GM19099 (cell line): ENCODE measurements at regions not wholly inside any gene's neighbourhood (a gene's known extent, or its start where the extent isn't known, plus 50 kb on each side); places are given as distances from the start of the nearest gene placed in this dataset.

Experiments used
- POLR2A ChIP-seq: IDR thresholded peaks from 3 replicates; pipeline ENCODE4 v1.6.1; 2011; ENCODE audit warnings: low read depth; ENCODE audit not compliant: insufficient read length; ENCODE audit errors: extremely low read depth

DNA sequence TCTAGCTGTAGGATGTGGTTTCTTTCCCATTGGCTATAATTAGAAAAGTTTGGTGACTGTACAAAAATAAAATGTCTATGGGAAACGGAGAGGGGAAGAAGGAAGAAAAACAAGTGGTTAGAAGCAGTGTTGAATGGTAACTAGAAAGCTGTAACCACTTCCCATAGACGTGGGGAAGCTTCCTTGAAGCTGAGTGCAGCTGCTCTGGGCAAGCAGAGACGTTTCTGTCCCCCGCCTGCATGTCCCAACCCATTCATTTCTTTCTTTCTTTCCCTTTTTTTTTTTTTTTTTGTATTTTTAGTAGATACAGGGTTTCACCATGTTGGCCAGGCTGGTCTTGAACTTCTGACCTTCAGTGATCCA, 367.8 kb upstream of the HS6ST1 start:
- TF ChIP-seq POLR2A: no peak

GRCh38 chr2:128686881-128687555, 368.4 kb upstream of the HS6ST1 start:
- no peak for TF ChIP-seq POLR2A

DNA sequence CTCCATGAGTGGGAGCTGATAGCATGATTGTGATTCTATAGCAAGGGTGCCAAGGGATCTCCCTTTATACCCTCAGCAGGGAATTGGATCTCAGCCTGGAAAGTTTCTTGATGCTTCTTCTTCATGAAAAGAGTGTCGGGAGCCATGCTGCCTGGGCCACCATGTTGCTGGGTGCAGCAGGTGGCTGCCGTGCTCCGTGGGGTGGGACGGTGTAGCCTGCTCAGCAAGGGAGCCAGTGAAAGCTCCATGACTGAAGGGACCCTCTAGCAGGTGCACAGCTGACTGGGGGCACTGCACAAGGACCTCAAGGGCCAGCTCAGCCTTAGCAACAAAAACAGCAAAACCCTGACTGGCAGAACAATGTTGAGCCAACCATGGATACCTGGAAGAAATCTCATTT, 368.9 kb upstream of the HS6ST1 start:
- TF ChIP-seq POLR2A: no peak

GRCh38 chr2:128689971-128690370, 371.3 kb upstream of the HS6ST1 start:
- no peak for TF ChIP-seq POLR2A

DNA sequence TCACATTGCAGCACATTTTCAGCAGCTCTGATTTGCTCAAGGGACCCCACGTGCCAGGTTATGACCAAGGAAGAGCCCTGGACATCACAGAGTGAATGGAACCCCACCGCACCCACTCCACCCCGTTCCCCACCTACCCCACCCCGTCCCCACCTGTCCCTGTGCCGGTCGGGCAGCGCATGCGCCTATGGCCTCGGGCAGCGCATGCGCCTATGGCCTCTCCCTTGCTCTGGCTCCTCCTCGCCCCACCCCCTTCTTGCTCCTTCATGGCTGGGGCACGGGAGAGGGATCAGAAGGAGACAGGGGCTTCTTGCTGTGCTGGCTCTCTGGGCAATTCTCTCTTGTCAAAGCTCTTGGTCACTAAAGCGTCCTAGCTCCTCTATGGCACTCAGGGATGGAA, 371.8 kb upstream of the HS6ST1 start:
- no peak for TF ChIP-seq POLR2A

- TF ChIP-seq POLR2A: no peak
These were observed 372.2 kb upstream of the HS6ST1 start for GRCh38 chr2:128690869-128691268.

DNA sequence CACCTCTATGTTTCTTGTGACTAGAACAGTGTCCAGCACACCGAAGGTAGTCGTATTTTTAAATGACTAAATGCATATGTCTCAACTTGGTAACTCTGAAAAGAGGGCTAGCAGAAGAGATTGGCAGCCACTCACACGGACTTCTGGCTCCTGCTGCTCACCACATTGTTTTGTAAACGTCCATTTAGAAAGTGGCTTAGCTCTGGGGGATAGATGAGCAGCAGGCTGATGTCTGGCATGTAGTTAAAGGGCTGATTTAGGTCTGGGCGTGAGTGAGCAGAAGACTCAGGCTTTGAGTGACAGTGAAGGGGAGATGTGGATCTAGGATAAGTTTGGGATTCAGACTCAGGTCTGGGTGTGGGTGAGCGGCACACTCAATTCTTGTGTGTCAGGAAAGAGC, 372.9 kb upstream of the HS6ST1 start:
- TF ChIP-seq POLR2A: no peak

DNA sequence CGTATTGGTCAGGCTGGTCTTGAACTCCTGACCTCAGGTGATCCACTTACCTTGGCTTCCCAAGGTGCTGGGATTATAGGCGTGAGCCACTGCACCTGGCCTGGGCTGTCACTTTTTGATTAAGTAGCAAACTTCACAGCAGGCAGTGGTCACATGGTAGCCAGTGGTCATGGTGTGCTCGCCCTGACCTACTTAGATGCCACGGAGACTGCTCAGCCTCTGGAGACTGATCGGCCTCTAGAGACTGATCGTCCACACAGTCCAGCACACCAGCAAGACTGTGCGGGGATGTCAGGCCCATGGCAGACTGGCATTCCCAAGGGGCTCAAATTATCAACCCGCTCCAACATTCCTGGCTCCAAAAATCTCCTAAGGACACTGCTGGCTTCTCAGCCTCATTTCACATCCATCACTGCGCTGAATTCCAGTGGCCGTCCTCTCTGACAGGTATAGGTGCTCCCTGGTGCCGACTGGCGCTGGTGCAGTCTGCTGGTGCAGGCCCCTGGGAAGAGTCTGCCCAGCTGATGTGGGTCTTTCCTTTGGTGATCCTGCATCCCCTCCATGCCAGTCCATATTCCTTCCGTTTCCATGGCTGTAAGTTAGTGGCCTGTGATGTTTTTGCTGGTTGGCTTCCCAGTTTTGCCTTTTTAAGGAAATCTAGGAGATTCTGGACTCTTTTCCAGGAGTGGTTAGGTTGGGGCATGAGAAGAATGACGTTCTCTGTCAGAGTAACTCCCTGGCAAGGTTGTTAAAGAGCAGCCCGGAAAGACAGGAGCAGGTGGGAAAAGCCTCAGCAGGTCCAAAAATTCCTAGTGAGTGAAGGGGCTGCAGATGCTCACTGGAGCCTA, 374.5 kb upstream of the HS6ST1 start:
- no peak for TF ChIP-seq POLR2A

- no peak for TF ChIP-seq POLR2A
These were observed 375.0 kb upstream of the HS6ST1 start for GRCh38 chr2:128693743-128694029.

DNA sequence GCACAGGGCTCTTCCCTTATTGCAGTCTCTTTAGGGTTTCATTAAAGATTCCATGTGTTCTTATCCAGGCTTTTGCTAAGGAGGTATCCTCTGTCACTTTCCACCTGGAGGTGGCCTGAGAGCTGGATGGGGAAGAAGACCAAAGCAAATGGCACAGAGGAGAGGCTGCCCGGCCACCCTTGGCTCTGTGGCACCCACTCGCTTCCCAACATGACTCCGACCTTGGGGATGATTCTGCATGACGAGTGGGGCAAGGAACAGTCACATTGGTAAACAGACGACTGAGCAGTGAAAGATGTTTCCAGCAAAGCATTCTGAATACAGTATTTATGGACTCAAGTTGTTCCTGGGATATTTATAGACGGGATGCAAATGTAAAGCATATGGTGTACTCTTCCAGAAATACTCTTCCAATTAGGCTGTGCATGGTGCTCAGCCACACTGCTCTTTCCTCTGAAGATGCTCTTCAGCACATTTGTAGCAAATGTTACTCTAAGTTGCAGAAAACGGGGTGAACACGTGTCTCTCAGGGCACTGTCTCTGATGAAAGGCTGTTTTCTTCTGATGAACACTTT, 377.1 kb upstream of the HS6ST1 start:
- TF ChIP-seq POLR2A: no peak

GRCh38 chr2:128696421-128696820, 377.8 kb upstream of the HS6ST1 start:
- no peak for TF ChIP-seq POLR2A

GRCh38 chr2:128701418-128701817, 382.8 kb upstream of the HS6ST1 start:
- no peak for TF ChIP-seq POLR2A

GRCh38 chr2:128702616-128703015, 383.9 kb upstream of the HS6ST1 start:
- no peak for TF ChIP-seq POLR2A

DNA sequence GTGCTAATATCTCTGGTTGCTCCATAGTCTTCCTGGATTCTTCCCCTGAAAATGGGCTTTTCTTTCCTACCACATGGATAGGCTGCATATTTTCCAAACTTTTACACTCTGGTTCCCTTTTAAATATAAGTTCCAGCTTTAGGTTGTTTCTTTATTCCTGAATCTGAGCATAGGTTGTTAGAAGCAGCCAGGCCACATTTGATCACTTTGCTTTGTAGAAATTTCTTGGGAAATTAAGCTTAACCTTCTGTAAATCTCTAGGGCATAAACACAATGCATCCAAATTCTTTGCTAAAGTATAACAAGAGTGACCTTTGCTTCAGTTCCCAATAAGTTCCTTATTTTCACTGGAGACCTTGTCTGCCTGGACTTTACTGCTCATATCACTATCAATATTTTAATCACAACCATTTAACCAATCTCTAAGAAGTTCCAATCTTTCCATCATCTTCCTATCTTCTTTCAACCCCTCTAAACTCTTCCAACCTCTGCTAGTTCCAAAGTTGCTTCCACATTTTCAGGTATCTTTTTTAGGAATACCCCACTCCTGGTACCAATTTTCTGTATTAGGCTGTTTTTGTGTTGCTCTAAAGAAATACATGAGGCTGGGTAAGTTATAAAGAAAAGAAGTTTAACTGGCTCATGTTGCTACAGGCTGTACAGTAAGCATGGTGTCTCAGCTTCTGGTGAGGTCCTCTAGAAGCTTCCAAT, 389.6 kb upstream of the HS6ST1 start:
- no peak for TF ChIP-seq POLR2A

- no peak for TF ChIP-seq POLR2A
These were observed 391.6 kb upstream of the HS6ST1 start for GRCh38 chr2:128710242-128710641.

DNA sequence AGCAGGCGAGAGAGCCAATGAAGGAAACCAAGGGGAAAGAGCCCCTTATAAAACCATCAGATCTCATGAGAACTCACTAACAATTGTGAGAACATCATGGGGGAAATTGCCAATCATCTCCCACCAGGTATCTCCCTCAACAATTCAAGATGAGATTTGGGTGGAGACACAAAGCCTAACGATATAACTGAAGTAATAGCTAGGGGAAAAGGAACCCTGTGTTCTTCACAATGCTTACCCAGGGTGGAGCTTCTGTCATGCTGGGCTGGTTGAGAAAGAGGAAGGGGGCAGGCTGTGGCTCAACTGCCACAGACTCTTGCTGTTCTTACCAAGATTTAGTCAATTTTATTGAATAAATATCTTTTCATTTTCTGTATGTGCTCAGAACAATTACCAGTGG, 392.1 kb upstream of the HS6ST1 start:
- no peak for TF ChIP-seq POLR2A

GRCh38 chr2:128714285-128714684, 395.6 kb upstream of the HS6ST1 start:
- TF ChIP-seq POLR2A: no peak
